Thoracic aorta (tissue), 2 donors: ENCODE measurements at regions not wholly inside any gene's neighbourhood (a gene's known extent, or its start where the extent isn't known, plus 50 kb on each side); places are given as distances from the start of the nearest gene placed in this dataset.

Experiments used
- ATAC-seq: fragments of 150-250 bp; one replicate; pipeline ENCODE4 v1.8.0; 2017; ENCODE audit warnings: low read depth; ENCODE audit not compliant: insufficient number of reproducible peaks, low FRiP score
- DNase-seq: peaks from one replicate; pipeline ENCODE4 v3.0.0-alpha.2; 2020; ENCODE audit warnings: low spot score
- H3K27ac ChIP-seq, 2 donors: fragments of 200-600 bp; sonication (generic); 1 replicate in 1 of 2; 2 replicates in 1 of 2; pipeline ENCODE4 v1.5.1; 2016; ENCODE audit warnings: mild to moderate bottlenecking in 2 of 2, moderate library complexity in 2 of 2
- H3K27me3 ChIP-seq: fragments of 200-600 bp; sonication (generic); replicated peaks from 2 replicates; pipeline ENCODE4 v1.6.0; 2016; ENCODE audit warnings: mild to moderate bottlenecking; ENCODE audit not compliant: insufficient read depth
- H3K36me3 ChIP-seq: fragments of 200-600 bp; sonication (generic); one replicate; pipeline ENCODE4 v1.5.1; 2016
- H3K4me1 ChIP-seq, 2 donors: fragments of 200-600 bp; sonication (generic); 1 replicate in 1 of 2; 2 replicates in 1 of 2; pipeline versions ENCODE4 v1.5.1 to v1.6.0; 2016; ENCODE audit warnings: low read depth in 2 of 2, mild to moderate bottlenecking in 1 of 2; ENCODE audit not compliant: control insufficient read depth in 1 of 2
- H3K4me3 ChIP-seq: fragments of 200-600 bp; sonication (generic); 2 replicates; pipeline ENCODE4 v1.5.1; 2016; ENCODE audit warnings: mild to moderate bottlenecking
- H3K9me3 ChIP-seq: fragments of 200-600 bp; sonication (generic); 2 replicates; pipeline ENCODE4 v1.5.1; 2016
- TF ChIP-seq, protein P1 (sequence below): fragments of 200-600 bp; sonication (generic); IDR thresholded peaks from one replicate; pipeline ENCODE4 v1.5.1; 2019; ENCODE audit warnings: antibody characterized with exemption

DNA sequence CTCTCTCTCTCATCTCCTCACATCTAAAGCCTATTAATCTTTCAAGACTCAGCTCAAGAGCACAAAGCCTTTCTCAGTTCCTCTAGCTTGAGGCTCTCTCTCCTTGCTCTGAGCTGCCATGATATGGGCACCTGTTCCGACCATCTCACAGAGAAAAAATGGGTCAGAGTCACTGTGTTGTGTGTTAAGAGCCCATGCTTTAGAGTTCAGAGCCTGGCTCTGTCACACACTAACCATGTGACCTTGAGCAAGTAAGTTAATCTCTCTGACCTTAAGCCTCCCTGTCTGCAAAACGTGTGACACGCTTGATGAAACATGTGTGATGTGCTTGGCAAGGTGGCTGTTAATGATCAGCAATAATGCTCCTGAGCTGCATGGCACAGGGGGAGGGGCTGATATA, 245.2 kb downstream of the DLEU7 start:
- H3K27ac ChIP-seq: no peak overlapping the region

DNA sequence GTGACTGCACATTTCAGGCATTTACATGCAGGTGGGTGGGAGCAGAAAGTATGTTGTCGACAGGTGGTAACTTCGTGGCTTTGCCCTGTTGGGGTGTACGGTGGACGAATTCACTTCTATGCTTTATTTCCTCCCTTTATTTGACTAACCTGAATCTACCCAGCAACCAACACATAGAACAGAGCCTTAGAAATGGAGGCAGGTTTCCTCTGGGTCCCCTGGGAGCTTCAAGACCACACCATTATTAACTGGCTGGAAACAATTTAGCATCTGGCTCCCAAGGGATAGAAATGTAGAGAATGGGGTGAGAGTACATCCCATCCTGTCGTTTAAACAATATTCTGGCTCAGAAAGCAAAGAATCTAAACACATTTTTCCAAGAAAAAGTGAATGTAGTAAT, 244.4 kb downstream of the DLEU7 start:
- no peaks in the 10 kb centered on the region for H3K27me3 ChIP-seq
- H3K27ac ChIP-seq: no peak overlapping the region
- no peaks in the 10 kb centered on the region for H3K9me3 ChIP-seq
- DNase-seq (no peak), ATAC-seq (no peak)
- no peaks in the 10 kb centered on the region for H3K36me3 ChIP-seq
- no peak overlapping the region for H3K4me3 ChIP-seq
- no peaks in the 10 kb centered on the region for H3K4me1 ChIP-seq
- TF ChIP-seq, protein P1, sequence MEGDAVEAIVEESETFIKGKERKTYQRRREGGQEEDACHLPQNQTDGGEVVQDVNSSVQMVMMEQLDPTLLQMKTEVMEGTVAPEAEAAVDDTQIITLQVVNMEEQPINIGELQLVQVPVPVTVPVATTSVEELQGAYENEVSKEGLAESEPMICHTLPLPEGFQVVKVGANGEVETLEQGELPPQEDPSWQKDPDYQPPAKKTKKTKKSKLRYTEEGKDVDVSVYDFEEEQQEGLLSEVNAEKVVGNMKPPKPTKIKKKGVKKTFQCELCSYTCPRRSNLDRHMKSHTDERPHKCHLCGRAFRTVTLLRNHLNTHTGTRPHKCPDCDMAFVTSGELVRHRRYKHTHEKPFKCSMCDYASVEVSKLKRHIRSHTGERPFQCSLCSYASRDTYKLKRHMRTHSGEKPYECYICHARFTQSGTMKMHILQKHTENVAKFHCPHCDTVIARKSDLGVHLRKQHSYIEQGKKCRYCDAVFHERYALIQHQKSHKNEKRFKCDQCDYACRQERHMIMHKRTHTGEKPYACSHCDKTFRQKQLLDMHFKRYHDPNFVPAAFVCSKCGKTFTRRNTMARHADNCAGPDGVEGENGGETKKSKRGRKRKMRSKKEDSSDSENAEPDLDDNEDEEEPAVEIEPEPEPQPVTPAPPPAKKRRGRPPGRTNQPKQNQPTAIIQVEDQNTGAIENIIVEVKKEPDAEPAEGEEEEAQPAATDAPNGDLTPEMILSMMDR: no peak

More for the DNA sequence above, 245.2 kb downstream of the DLEU7 start:
- DNase-seq (no peak), ATAC-seq (no peak)
- H3K4me3 ChIP-seq: no peak overlapping the region
- no peaks in the 10 kb centered on the region for H3K27me3 ChIP-seq
- TF ChIP-seq, protein P1: no peak
- no peaks in the 10 kb centered on the region for H3K36me3 ChIP-seq
- no peaks in the 10 kb centered on the region for H3K4me1 ChIP-seq
- no peaks in the 10 kb centered on the region for H3K9me3 ChIP-seq

DNA sequence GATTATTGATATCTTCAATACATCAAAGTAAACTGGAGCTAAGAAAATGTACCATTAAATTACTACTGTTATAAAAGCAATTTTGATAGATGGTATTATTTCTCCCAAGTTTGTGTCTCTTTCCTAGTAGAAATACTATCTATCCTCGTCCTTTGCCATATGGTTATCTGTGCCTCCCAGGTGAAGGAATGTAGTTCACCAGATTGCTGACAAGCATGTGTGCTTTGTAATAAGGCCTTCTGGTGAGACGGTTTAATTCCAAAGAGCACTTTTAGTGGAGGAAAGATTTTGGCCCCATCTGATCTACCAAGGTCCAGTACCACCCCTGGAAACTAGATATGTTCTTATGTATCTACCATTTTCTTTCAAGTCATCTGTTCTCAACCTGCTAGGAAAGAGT, 243.6 kb downstream of the DLEU7 start:
- ATAC-seq: no peak
- Histone ChIP-seq H3K4me3 (no peak overlapping the region), H3K36me3 (no peaks in the 10 kb centered on the region), H3K27me3 (no peaks in the 10 kb centered on the region), H3K27ac (no peak overlapping the region), H3K4me1 (no peaks in the 10 kb centered on the region), H3K9me3 (no peaks in the 10 kb centered on the region)
- DNase-seq: no peak
- TF ChIP-seq, protein P1: no peak

DNA sequence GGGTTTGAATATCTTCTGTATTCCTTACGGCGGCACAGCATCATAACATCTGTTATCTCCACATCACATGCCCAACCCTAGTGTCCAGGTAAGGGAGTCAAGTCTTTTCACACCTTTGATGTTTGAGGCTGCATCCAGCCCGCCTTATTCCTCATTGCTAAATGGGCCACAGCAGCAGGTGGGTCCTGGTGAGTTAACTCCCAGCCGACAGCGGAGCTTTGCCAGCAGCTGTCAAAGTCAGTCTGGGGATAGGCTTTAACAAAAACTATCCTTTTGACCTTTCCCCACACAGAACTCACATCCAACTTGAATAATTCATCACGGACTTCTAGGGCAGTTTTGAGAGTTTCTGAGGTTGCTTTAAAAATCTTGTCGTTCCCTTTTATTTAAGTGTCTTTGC, 235.1 kb downstream of the DLEU7 start:
- DNase-seq (no peak), ATAC-seq (no peak)
- TF ChIP-seq, protein P1: no peak
- Histone ChIP-seq H3K4me1 (no peaks in the 10 kb centered on the region), H3K27ac (no peak overlapping the region), H3K27me3 (no peaks in the 10 kb centered on the region), H3K9me3 (no peaks in the 10 kb centered on the region), H3K36me3 (no peaks in the 10 kb centered on the region), H3K4me3 (no peak overlapping the region)

DNA sequence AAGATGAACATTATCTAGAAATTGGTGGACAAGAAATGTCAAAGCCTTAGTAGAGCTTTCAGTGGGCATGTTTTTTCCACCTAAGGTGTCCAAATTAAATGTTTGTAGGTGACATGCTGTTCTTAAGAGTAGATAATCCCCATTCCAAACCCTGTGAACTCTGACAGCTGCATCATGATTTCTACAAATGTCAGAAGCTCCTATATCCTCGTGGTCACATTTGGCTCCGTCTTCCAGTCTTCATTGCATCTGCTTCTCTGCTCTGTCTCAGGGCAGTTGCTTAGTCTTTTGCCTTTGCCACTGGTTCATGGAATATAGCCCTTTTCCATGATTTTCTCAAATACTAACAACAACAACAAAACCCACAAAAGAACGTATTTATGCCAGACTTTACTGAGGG, 234.5 kb downstream of the DLEU7 start:
- Histone ChIP-seq H3K27ac (no peak overlapping the region), H3K9me3 (no peaks in the 10 kb centered on the region), H3K4me1 (no peaks in the 10 kb centered on the region), H3K4me3 (no peak overlapping the region), H3K36me3 (no peaks in the 10 kb centered on the region), H3K27me3 (no peaks in the 10 kb centered on the region)
- no peak for DNase-seq
- TF ChIP-seq, protein P1: no peak
- ATAC-seq: no peak
